Erythroblast (primary cell): ENCODE measurements at regions not wholly inside any gene's neighbourhood (a gene's known extent, or its start where the extent isn't known, plus 50 kb on each side); places are given as distances from the start of the nearest gene placed in this dataset.

ENCODE experiments used
- GATA1 ChIP-seq: IDR thresholded peaks from 2 replicates; pipeline ENCODE4 v1.6.1; 2011; ENCODE audit warnings: low read depth, mild to moderate bottlenecking, control low read depth, low read length, moderate library complexity
- POLR2A ChIP-seq: IDR thresholded peaks from 2 replicates; pipeline ENCODE4 v1.6.1; 2011; ENCODE audit warnings: mild to moderate bottlenecking, low read length

DNA sequence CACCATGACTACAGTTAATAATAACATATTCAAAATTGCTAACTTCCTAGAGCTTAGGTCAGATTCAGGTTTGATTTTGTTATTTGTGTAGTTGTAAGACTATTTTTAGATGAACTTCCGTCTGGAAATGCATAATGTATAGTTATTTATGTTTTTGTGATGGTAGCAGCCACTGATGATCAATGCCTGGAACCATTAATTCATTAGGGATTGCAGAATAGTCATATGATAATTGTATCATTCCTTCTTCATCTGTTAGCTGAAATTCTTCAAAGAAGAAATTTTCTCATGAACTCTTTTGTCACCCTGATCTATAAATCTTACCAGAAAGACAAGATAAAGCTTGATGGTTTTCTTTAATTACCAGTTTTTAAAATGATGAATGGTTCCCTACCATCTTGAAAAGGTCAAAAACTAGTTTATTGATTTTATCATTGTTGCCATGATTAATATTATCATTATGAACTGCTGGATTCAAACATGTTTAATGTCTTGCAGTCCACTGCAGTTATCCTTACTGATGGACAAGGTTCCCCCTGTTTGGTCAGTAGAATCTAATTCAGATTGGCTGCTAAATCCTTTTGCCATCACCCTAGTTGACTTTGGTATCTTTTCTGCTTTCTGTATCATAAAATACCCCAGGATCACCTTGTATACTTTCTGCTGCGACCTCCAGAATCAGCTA is 433.3 kb downstream of the GPAM start:
- TF ChIP-seq POLR2A (no peak), GATA1 (no peak)
